Stimulated activated CD4-positive, alpha-beta T cell treated with anti-CD3 and anti-CD28 coated beads, Interleukin-12 subunit alpha, Interleukin-12 subunit beta, amount 100 ng/mL, for 4 hours (primary cell): ENCODE measurements at regions not wholly inside any gene's neighbourhood (a gene's known extent, or its start where the extent isn't known, plus 50 kb on each side); places are given as distances from the start of the nearest gene placed in this dataset.

ENCODE experiments used
- DNase-seq: peaks from one replicate; pipeline ENCODE4 v3.0.0-alpha.2; 2020

- DNase-seq: no peak
Measured at GRCh38 chr20:39150501-39150900, 188.4 kb downstream of the DHX35 start.

- no peak for DNase-seq
Measured at GRCh38 chr20:39146394-39146793, 184.2 kb downstream of the DHX35 start.

- no peak for DNase-seq
Measured at GRCh38 chr20:39145921-39146320, 183.8 kb downstream of the DHX35 start.

GRCh38 chr20:39144757-39145156 is 182.6 kb downstream of the DHX35 start:
- DNase-seq: no peak

- DNase-seq: no peak
Measured at GRCh38 chr20:39142407-39143096, 180.4 kb downstream of the DHX35 start.

GRCh38 chr20:39137299-39137698 is 175.2 kb downstream of the DHX35 start:
- no peak for DNase-seq

GRCh38 chr20:39136798-39137197 is 174.7 kb downstream of the DHX35 start:
- no peak for DNase-seq

- no peak for DNase-seq
Measured at GRCh38 chr20:39135885-39136544, 173.9 kb downstream of the DHX35 start.

- no peak for DNase-seq
Measured at GRCh38 chr20:39133201-39133600, 171.1 kb downstream of the DHX35 start.

GRCh38 chr20:39132511-39132910 is 170.4 kb downstream of the DHX35 start:
- no peak for DNase-seq

GRCh38 chr20:39132093-39132492 is 169.9 kb downstream of the DHX35 start:
- no peak for DNase-seq

GRCh38 chr20:39130627-39131026 is 168.5 kb downstream of the DHX35 start:
- no peak for DNase-seq

GRCh38 chr20:39129523-39129922 is 167.4 kb downstream of the DHX35 start:
- no peak for DNase-seq

GRCh38 chr20:39124064-39124463 is 161.9 kb downstream of the DHX35 start:
- no peak for DNase-seq

GRCh38 chr20:39123185-39123557 is 161.0 kb downstream of the DHX35 start:
- no peak for DNase-seq

GRCh38 chr20:39117491-39117890 is 155.3 kb downstream of the DHX35 start:
- DNase-seq: no peak

- DNase-seq: no peak
Measured at GRCh38 chr20:39116020-39116419, 153.9 kb downstream of the DHX35 start.

GRCh38 chr20:39112178-39112743 is 150.1 kb downstream of the DHX35 start:
- no peak for DNase-seq

- no peak for DNase-seq
Measured at GRCh38 chr20:39111359-39112177, 149.4 kb downstream of the DHX35 start.

GRCh38 chr20:39110819-39111136 is 148.6 kb downstream of the DHX35 start:
- DNase-seq: no peak

GRCh38 chr20:39109933-39110818 is 148.0 kb downstream of the DHX35 start:
- DNase-seq: no peak

- no peak for DNase-seq
Measured at GRCh38 chr20:39108746-39109145, 146.6 kb downstream of the DHX35 start.

GRCh38 chr20:39107741-39108140 is 145.6 kb downstream of the DHX35 start:
- no peak for DNase-seq
